ENCODE measurements at regions not wholly inside any gene's neighbourhood (a gene's known extent, or its start where the extent isn't known, plus 50 kb on each side); places are given as distances from the start of the nearest gene placed in this dataset.

GRCh38 chr11:122343210-122343609 is 227.2 kb upstream of the BLID start:
- ATAC-seq = no peak
- TF ChIP-seq CBX3 (IDR thresholded peaks at IDR 0.05; ENCODE audit: low read depth) = no peak
- TF ChIP-seq SRF (IDR thresholded peaks at IDR 0.05; ENCODE audit: low read depth) = no peak
- TF ChIP-seq CEBPB (IDR thresholded peaks at IDR 0.05; ENCODE audit: low read depth) = no peak
- no peak for TF ChIP-seq REST (IDR thresholded peaks at IDR 0.05; ENCODE audit: low read depth)
- TF ChIP-seq YY1 (IDR thresholded peaks at IDR 0.05; ENCODE audit: extremely low read depth, insufficient replicate concordance, low read depth, low read length) = no peak
- TF ChIP-seq FOSL1 (IDR thresholded peaks at IDR 0.05; ENCODE audit: low read depth) = no peak
- TF ChIP-seq ATF3 (IDR thresholded peaks at IDR 0.05) = no peak
- TF ChIP-seq POLR2AphosphoS5 (IDR thresholded peaks at IDR 0.05; ENCODE audit: low read depth, low read length) = no peak
- no peak for TF ChIP-seq MAX (IDR thresholded peaks at IDR 0.05)
- TF ChIP-seq CTCF (IDR thresholded peaks at IDR 0.05 in 2 of 3, conservative IDR thresholded peaks at IDR 0.05 in 1 of 3; ENCODE audit: borderline replicate concordance in 1 of 3, insufficient read depth in 1 of 3, low read depth in 2 of 3, low read length in 2 of 3) = no peak
- TF ChIP-seq EGR1 (IDR thresholded peaks at IDR 0.05; ENCODE audit: low read depth) = no peak
- no peak for TF ChIP-seq ELF1 (IDR thresholded peaks at IDR 0.05; ENCODE audit: borderline replicate concordance, low read depth)
- TF ChIP-seq ZNF274 (IDR thresholded peaks at IDR 0.05; ENCODE audit: low read depth, low read length) = no peak
- TF ChIP-seq JUND (IDR thresholded peaks at IDR 0.05) = no peak
- TF ChIP-seq TCF7L2 (IDR thresholded peaks at IDR 0.05; ENCODE audit: borderline replicate concordance, extremely low read depth, insufficient read depth, insufficient read length) = no peak
- no peak for DNase-seq (ENCODE audit: low read depth, low spot score)
- H2AFZ ChIP-seq (ENCODE audit: low read depth, low read length, poor library complexity, severe bottlenecking) = no peak overlapping the region
- POLR2A ChIA-PET = no interaction called here
- H3K4me2 ChIP-seq (ENCODE audit: low read length) = no peak overlapping the region
- H3K79me2 ChIP-seq (ENCODE audit: insufficient read depth, low read length) = no peaks in the 10 kb centered on the region
- H3K9ac ChIP-seq (ENCODE audit: low read length) = no peak overlapping the region
- no peaks in the 10 kb centered on the region for H3K36me3 ChIP-seq (ENCODE audit: control insufficient read depth in 1 of 2, insufficient read depth in 2 of 2, low read length in 2 of 2)
- no peaks in the 10 kb centered on the region for H4K20me1 ChIP-seq (ENCODE audit: insufficient read depth)
- H3K27me3 ChIP-seq (ENCODE audit: insufficient read depth, low read length) = no peaks in the 10 kb centered on the region
- no peaks in the 10 kb centered on the region for H3K9me2 ChIP-seq (ENCODE audit: insufficient read depth)
- intact Hi-C loops (cut with micrococcal nuclease) = no loop called here
- no peaks in the 10 kb centered on the region for H3K9me3 ChIP-seq (ENCODE audit: control insufficient read depth in 1 of 2, insufficient read depth in 1 of 2, low read depth in 1 of 2, low read length in 2 of 2)
- CTCF ChIA-PET = no interaction called here
- RAD21 ChIA-PET (ENCODE audit: low non-redundant PET in 1 of 2, low total read pairs in 2 of 2, uncharacterized antibody in 2 of 2, unreplicated experiment in 2 of 2) = no interaction called here
- H3K27ac ChIP-seq (ENCODE audit: low read depth, low read length) = no peak overlapping the region
- no TSS peak for BruUV-seq (replicated peaks)
- no peak overlapping the region for H3K4me3 ChIP-seq (replicated peaks in 1 of 2; ENCODE audit: low read depth in 1 of 2, low read length in 2 of 2)
- H3K4me1 ChIP-seq (ENCODE audit: control insufficient read depth in 1 of 2, insufficient read depth in 2 of 2, low read length in 2 of 2) = peaks cover 0 to 12% of the 10 kb centered on the region in 2 experiments; a peak in 2 of 4 replicates

Data from HCT116 (cell line).